ENCODE measurements at regions not wholly inside any gene's neighbourhood (a gene's known extent, or its start where the extent isn't known, plus 50 kb on each side); places are given as distances from the start of the nearest gene placed in this dataset.

DNA sequence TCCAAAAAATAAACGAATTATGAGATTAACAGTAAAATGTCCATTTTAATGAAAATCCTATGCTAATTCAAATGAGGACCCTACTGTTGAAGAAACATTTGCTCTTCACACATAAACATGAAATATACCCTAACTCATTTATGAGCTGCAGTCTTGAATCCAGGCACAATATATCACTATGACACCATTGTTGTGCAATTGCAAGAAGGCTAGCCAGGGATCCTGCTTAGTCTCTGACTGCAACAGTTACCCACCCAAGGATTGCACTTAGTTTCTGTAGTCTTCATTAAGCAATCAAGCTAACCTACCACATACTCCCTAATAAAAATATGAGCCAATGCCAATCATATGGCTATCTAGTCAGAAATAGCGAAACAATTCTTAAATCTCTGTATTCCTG lies 981.0 kb upstream of the FAT3 start:
- no peak overlapping the region for H2AFZ ChIP-seq
- no peaks in the 10 kb centered on the region for H3K9me2 ChIP-seq (replicated peaks; ENCODE audit: insufficient read depth)
- H3K79me2 ChIP-seq, result no peaks in the 10 kb centered on the region
- peak; percentile 14 for DNase-seq (ENCODE audit: low spot score)
- no peaks in the 10 kb centered on the region for H3K27me3 ChIP-seq
- WGBS (ENCODE audit: low lambda C conversion rate, missing lambda C conversion rate), result 97% methylated on average over 2 of the region's 2 CpGs
- no peaks in the 10 kb centered on the region for H4K20me1 ChIP-seq (ENCODE audit: insufficient read depth, poor library complexity, severe bottlenecking)
- H3K4me1 ChIP-seq (ENCODE audit: insufficient read depth), result no peaks in the 10 kb centered on the region
- H3K9me3 ChIP-seq (ENCODE audit: low read depth), result no peaks in the 10 kb centered on the region
- TF ChIP-seq, protein P1, sequence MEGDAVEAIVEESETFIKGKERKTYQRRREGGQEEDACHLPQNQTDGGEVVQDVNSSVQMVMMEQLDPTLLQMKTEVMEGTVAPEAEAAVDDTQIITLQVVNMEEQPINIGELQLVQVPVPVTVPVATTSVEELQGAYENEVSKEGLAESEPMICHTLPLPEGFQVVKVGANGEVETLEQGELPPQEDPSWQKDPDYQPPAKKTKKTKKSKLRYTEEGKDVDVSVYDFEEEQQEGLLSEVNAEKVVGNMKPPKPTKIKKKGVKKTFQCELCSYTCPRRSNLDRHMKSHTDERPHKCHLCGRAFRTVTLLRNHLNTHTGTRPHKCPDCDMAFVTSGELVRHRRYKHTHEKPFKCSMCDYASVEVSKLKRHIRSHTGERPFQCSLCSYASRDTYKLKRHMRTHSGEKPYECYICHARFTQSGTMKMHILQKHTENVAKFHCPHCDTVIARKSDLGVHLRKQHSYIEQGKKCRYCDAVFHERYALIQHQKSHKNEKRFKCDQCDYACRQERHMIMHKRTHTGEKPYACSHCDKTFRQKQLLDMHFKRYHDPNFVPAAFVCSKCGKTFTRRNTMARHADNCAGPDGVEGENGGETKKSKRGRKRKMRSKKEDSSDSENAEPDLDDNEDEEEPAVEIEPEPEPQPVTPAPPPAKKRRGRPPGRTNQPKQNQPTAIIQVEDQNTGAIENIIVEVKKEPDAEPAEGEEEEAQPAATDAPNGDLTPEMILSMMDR (IDR thresholded peaks at IDR 0.05; ENCODE audit: poor library complexity), result no peak
- no peak for TF ChIP-seq EZH2 (IDR thresholded peaks at IDR 0.05; ENCODE audit: borderline replicate concordance)
- no peak for TF ChIP-seq EZH2phosphoT487 (IDR thresholded peaks at IDR 0.05; ENCODE audit: low read depth, severe bottlenecking, unreplicated experiment)
- no peak overlapping the region for H3K4me2 ChIP-seq
- no peaks in the 10 kb centered on the region for H3K36me3 ChIP-seq (replicated peaks; ENCODE audit: insufficient read depth, low read depth)
- H3K27ac ChIP-seq, result no peak overlapping the region
- no peak overlapping the region for H3K4me3 ChIP-seq

DNA sequence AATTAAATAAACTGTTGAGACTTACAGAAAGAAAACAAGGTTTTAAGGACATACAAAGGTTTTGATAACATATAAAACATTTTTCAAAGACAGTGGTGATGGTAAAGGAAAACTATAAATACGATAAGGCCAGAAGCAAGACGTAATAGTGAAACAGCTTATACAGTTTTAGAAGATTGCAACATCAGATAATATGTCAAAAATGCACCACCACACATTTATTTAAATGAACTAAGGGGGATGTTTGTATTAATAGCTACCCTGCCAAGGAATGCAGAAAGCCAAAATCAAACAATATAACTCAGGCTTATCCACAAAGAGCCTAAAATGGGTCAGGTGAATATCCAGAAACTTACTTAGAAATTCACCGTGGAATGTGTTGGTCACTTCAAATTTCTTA lies 981.6 kb upstream of the FAT3 start:
- no peaks in the 10 kb centered on the region for H3K27me3 ChIP-seq
- 70% methylated on average over 3 of the region's 3 CpGs for WGBS (ENCODE audit: low lambda C conversion rate, missing lambda C conversion rate)
- H4K20me1 ChIP-seq (ENCODE audit: insufficient read depth, poor library complexity, severe bottlenecking), result no peaks in the 10 kb centered on the region
- H3K27ac ChIP-seq, result no peak overlapping the region
- DNase-seq (ENCODE audit: low spot score), result no peak
- no peak overlapping the region for H3K4me3 ChIP-seq
- no peaks in the 10 kb centered on the region for H3K4me1 ChIP-seq (ENCODE audit: insufficient read depth)
- no peaks in the 10 kb centered on the region for H3K36me3 ChIP-seq (replicated peaks; ENCODE audit: insufficient read depth, low read depth)
- H3K79me2 ChIP-seq, result no peaks in the 10 kb centered on the region
- no peak overlapping the region for H3K4me2 ChIP-seq
- H3K9me2 ChIP-seq (replicated peaks; ENCODE audit: insufficient read depth), result no peaks in the 10 kb centered on the region
- no peaks in the 10 kb centered on the region for H3K9me3 ChIP-seq (ENCODE audit: low read depth)
- TF ChIP-seq, protein P1 (IDR thresholded peaks at IDR 0.05; ENCODE audit: poor library complexity), result no peak
- TF ChIP-seq EZH2 (IDR thresholded peaks at IDR 0.05; ENCODE audit: borderline replicate concordance) (no peak), EZH2phosphoT487 (IDR thresholded peaks at IDR 0.05; ENCODE audit: low read depth, severe bottlenecking, unreplicated experiment) (no peak)
- no peak overlapping the region for H2AFZ ChIP-seq

DNA sequence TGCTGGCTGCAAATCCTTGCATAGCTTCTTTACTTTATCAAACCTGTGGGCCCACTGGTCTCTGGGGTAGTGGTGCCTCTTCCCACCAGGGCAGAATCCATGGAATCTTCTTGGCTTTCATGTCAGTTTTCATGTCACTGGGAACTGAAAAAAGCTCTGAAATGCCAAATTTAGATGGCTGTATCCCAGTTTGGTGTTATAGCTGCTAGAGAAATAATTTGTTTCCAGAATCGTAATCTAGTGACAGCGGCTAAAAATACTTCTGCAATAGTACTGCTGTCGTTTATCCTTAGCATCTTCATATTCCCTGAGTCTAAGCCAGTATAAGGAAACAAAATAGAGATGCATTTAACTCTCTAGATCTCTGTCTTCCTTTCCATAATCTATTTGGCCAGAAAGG lies 983.4 kb upstream of the FAT3 start:
- no peak overlapping the region for H3K4me2 ChIP-seq
- H3K36me3 ChIP-seq (replicated peaks; ENCODE audit: insufficient read depth, low read depth), result no peaks in the 10 kb centered on the region
- H3K27me3 ChIP-seq, result no peaks in the 10 kb centered on the region
- H4K20me1 ChIP-seq (ENCODE audit: insufficient read depth, poor library complexity, severe bottlenecking), result no peaks in the 10 kb centered on the region
- no peaks in the 10 kb centered on the region for H3K4me1 ChIP-seq (ENCODE audit: insufficient read depth)
- H3K79me2 ChIP-seq, result no peaks in the 10 kb centered on the region
- no peak overlapping the region for H3K4me3 ChIP-seq
- H3K9me2 ChIP-seq (replicated peaks; ENCODE audit: insufficient read depth), result no peaks in the 10 kb centered on the region
- no peak overlapping the region for H3K27ac ChIP-seq
- H3K9me3 ChIP-seq (ENCODE audit: low read depth), result no peaks in the 10 kb centered on the region
- no peak for TF ChIP-seq EZH2 (IDR thresholded peaks at IDR 0.05; ENCODE audit: borderline replicate concordance)
- TF ChIP-seq EZH2phosphoT487 (IDR thresholded peaks at IDR 0.05; ENCODE audit: low read depth, severe bottlenecking, unreplicated experiment), result no peak
- TF ChIP-seq, protein P1 (IDR thresholded peaks at IDR 0.05; ENCODE audit: poor library complexity), result no peak
- WGBS (ENCODE audit: low lambda C conversion rate, missing lambda C conversion rate), result 90% methylated on average over 3 of the region's 3 CpGs
- DNase-seq (ENCODE audit: low spot score), result no peak
- H2AFZ ChIP-seq, result no peak overlapping the region

DNA sequence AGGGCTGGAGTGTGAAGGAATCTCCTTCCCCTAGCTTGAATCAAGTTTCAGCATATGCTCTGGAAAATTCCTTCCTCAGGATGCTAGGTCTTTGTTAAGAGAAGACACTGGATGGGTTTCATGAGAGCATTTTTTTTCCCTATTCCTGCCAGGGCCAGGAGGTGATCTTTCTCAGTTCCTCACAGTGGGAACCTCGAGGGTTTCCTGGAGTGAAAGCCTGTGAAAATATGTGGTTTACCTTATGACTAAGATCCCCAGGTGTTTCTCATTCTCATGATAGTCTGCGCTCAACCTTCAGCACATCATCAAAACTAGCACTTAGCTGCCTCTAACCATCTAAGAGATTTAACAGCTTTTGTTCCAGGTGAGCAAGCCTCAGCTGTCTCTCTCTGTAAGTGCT lies 985.3 kb upstream of the FAT3 start:
- H3K4me3 ChIP-seq, result no peak overlapping the region
- H2AFZ ChIP-seq, result no peak overlapping the region
- H3K9me2 ChIP-seq (replicated peaks; ENCODE audit: insufficient read depth), result no peaks in the 10 kb centered on the region
- TF ChIP-seq EZH2 (IDR thresholded peaks at IDR 0.05; ENCODE audit: borderline replicate concordance), result no peak
- TF ChIP-seq, protein P1 (IDR thresholded peaks at IDR 0.05; ENCODE audit: poor library complexity), result no peak
- no peak for TF ChIP-seq EZH2phosphoT487 (IDR thresholded peaks at IDR 0.05; ENCODE audit: low read depth, severe bottlenecking, unreplicated experiment)
- H3K9me3 ChIP-seq (ENCODE audit: low read depth), result no peaks in the 10 kb centered on the region
- no peak overlapping the region for H3K4me2 ChIP-seq
- no peak for DNase-seq (ENCODE audit: low spot score)
- WGBS (ENCODE audit: low lambda C conversion rate, missing lambda C conversion rate), result 56% methylated on average over 2 of the region's 2 CpGs
- H3K4me1 ChIP-seq (ENCODE audit: insufficient read depth), result no peaks in the 10 kb centered on the region
- H3K27me3 ChIP-seq, result no peaks in the 10 kb centered on the region
- no peaks in the 10 kb centered on the region for H3K79me2 ChIP-seq
- H4K20me1 ChIP-seq (ENCODE audit: insufficient read depth, poor library complexity, severe bottlenecking), result no peaks in the 10 kb centered on the region
- no peaks in the 10 kb centered on the region for H3K36me3 ChIP-seq (replicated peaks; ENCODE audit: insufficient read depth, low read depth)
- H3K27ac ChIP-seq, result no peak overlapping the region

Data from hepatocyte (in vitro differentiated cells).